ENCODE measurements at regions not wholly inside any gene's neighbourhood (a gene's known extent, or its start where the extent isn't known, plus 50 kb on each side); places are given as distances from the start of the nearest gene placed in this dataset.

GRCh38 chr10:130261306-130261705 lies 125.1 kb downstream of the GLRX3 start:
- TF ChIP-seq GATA2 (IDR thresholded peaks at IDR 0.05; ENCODE audit: low read depth, low read length) (no peak), GATA3 (IDR thresholded peaks at IDR 0.05; ENCODE audit: low read depth, low read length) (no peak)

Data from SH-SY5Y (cell line).